K562 (cell line): ENCODE measurements at regions not wholly inside any gene's neighbourhood (a gene's known extent, or its start where the extent isn't known, plus 50 kb on each side); places are given as distances from the start of the nearest gene placed in this dataset.

Experiments used
- ATAC-seq: fragments of 200-7000 bp; cut with Tn5 transposase; 3 replicates; pipeline ENCODE4 v1.9.1; 2020; ENCODE audit warnings: moderate library complexity
- BruUV-seq: library from RNA; stranded (reverse); fragments of 400-500 nt; replicated peaks from 2 replicates; lab custom pipeline; 2021; lab: Mats Ljungman, UMichigan
- CTCF ChIA-PET: fragments of 300-600 bp; formaldehyde crosslinking; extraction: SDS; loops from one replicate; lab custom pipeline; 2021; ENCODE audit warnings: low intra/inter-chr PET ratio; lab: Yijun Ruan, JAX
- POLR2A ChIA-PET: fragments of 300-600, 350-650 bp; sonication (Branson Sonifier 250); formaldehyde crosslinking; extraction: SDS; loops from one replicate; lab custom pipeline; 2021; ENCODE audit warnings: antibody characterized with exemption, inconsistent platforms; lab: Yijun Ruan, JAX
- DNase-seq, 4 experiments: peaks; one replicate each; pipeline versions ENCODE4 v3.0.0 to v3.0.0-alpha.2; 2011 to 2018; ENCODE audit warnings: low spot score in 3 of 4, mixed read lengths in 3 of 4; ENCODE audit errors: extremely low read depth in 1 of 4
- FAIRE-seq: peaks from 2 replicates; lab custom pipeline; 2011; peaks lifted over from hg19 to GRCh38; lab: Jason Lieb, UNC
- H2AFZ ChIP-seq: 2 replicates; pipeline ENCODE4 v1.6.0; 2011; ENCODE audit warnings: low read depth, low read length, control low read depth, inconsistent platforms
- H3K27ac ChIP-seq: fragments of 200-600 bp; 3 replicates; pipeline ENCODE4 v1.8.0; 2011; ENCODE audit warnings: low read depth, mild to moderate bottlenecking, control low read depth, inconsistent platforms, low read length, moderate library complexity, mixed read lengths; ENCODE audit errors: extremely low read depth
- H3K27me3 ChIP-seq, 2 experiments: fragments of 300-600 bp in 1 of 2; 2 replicates in 1 of 2; 3 replicates in 1 of 2; pipeline versions ENCODE4 v1.6.0 to v1.8.0; 2011; ENCODE audit warnings: inconsistent platforms in 2 of 2, low read length in 2 of 2, mild to moderate bottlenecking in 1 of 2, mixed read lengths in 1 of 2, moderate library complexity in 1 of 2; ENCODE audit not compliant: control insufficient read depth in 2 of 2, insufficient read depth in 2 of 2
- H3K36me3 ChIP-seq: fragments of 300-600 bp; 3 replicates; pipeline ENCODE4 v1.8.0; 2011; ENCODE audit warnings: mild to moderate bottlenecking, low read length, inconsistent platforms; ENCODE audit not compliant: control insufficient read depth, insufficient read depth
- H3K4me1 ChIP-seq, 2 experiments: fragments of 200-600 bp in 1 of 2; replicated peaks in 1 of 2; 2 replicates in 1 of 2; 3 replicates in 1 of 2; pipeline versions ENCODE4 v1.5.1 to v1.8.0; 2011; ENCODE audit warnings: inconsistent platforms in 2 of 2, low read length in 2 of 2, mild to moderate bottlenecking in 1 of 2, mixed read lengths in 1 of 2, moderate library complexity in 1 of 2; ENCODE audit not compliant: control insufficient read depth in 2 of 2, insufficient read depth in 2 of 2
- H3K4me2 ChIP-seq: 2 replicates; pipeline ENCODE4 v1.6.1; 2011; ENCODE audit warnings: low read length, control low read depth, inconsistent platforms, mixed read lengths; ENCODE audit not compliant: insufficient read depth
- H3K4me3 ChIP-seq: fragments of 200-600 bp; sonication (generic), shearing (Covaris generic); 2 replicates; pipeline ENCODE4 v1.5.1; 2016; ENCODE audit warnings: control low read depth, inconsistent platforms
- H3K79me2 ChIP-seq: fragments of 200-600 bp; 3 replicates; pipeline ENCODE4 v1.8.0; 2011; ENCODE audit warnings: low read length, inconsistent platforms; ENCODE audit not compliant: control insufficient read depth, insufficient read depth
- H3K9ac ChIP-seq, 2 experiments: 2 replicates each; pipeline versions ENCODE4 v1.6.0 to v1.6.1; 2011; ENCODE audit warnings: low read depth in 2 of 2, low read length in 2 of 2, control low read depth in 1 of 2, inconsistent platforms in 1 of 2, mild to moderate bottlenecking in 1 of 2, mixed read lengths in 1 of 2; ENCODE audit not compliant: insufficient read depth in 1 of 2
- H3K9me1 ChIP-seq: one replicate; pipeline ENCODE4 v1.6.0; 2011; ENCODE audit warnings: inconsistent platforms, mild to moderate bottlenecking, low read length, moderate library complexity; ENCODE audit not compliant: control insufficient read depth, insufficient read depth
- H3K9me3 ChIP-seq: replicated peaks from 2 replicates; pipeline ENCODE4 v1.5.1; 2011; ENCODE audit warnings: low read depth, low read length, inconsistent platforms; ENCODE audit not compliant: control insufficient read depth, insufficient read depth
- H4K20me1 ChIP-seq: replicated peaks from 2 replicates; pipeline ENCODE4 v1.6.1; 2011; ENCODE audit warnings: low read length, inconsistent platforms, mixed read lengths; ENCODE audit not compliant: control insufficient read depth, insufficient read depth
- NFIC ChIP-seq: fragments of 450-650 bp; IDR thresholded peaks from 2 replicates; pipeline ENCODE4 v1.6.1; 2017; ENCODE audit warnings: mild to moderate bottlenecking, inconsistent platforms
- WGBS: fragments of 100-300 bp; shearing (Covaris generic); methylation state at CpG from one replicate; pipeline ENCODE4 v1.1.6; 2016; ENCODE audit warnings: low coverage, mixed read lengths; ENCODE audit not compliant: insufficient coverage; ENCODE audit errors: missing lambda C conversion rate; 5-methylcytosine and 5-hydroxymethylcytosine counted together
- in situ Hi-C: fragments of 300-500 bp; cut with MboI; formaldehyde crosslinking; loops from 4 replicates; pipeline ENCODE4 v1.15.0; 2018; ENCODE audit warnings: inconsistent platforms, mixed read lengths
- intact Hi-C: fragments of 100-400 bp; cut with micrococcal nuclease; formaldehyde crosslinking; loops from 2 replicates; pipeline ENCODE4 v1.14.2; 2022
- TF ChIP-seq, protein P1 (sequence below): sonication (generic); formaldehyde crosslinking; IDR thresholded peaks from 2 replicates; pipeline ENCODE4 v1.8.1; 2023; ENCODE audit warnings: mild to moderate bottlenecking, missing genetic modification reagents

DNA sequence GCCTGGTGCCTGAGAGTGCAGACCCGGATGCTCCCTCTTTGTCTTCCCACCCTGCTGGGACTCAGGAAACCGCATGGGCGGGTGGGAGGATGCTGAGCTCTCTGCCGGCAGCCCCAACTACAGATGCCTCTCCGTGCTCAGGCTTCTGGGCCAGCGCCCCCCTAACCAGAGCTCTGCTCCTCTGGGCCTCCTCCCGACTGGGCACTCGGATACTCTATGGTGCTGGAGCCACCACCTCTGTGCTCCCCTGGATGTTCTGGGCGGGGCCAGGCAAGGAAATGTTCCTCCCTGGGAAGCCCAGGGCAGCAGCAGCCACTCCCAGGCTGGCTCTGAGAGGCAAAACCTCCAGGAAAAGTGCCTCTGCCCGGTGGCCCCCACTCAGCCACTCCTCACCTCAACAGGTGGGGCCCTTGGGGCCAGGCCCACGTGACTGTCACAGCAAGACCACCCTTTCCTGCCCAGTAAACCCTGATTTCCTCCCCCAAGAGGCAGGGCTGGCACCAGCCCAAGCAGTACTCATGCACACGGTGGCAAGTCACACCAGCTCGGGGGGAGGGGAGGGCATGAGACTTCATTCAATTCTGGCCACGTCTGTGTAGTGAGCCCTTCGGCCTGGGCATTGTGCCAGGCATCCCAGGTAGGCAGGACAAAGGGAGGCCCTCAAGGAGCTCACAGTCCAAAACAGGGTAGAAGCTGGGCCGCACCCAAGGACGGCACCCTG lies 54.7 kb upstream of the TCF20 start:
- no peaks in the 10 kb centered on the region for H3K36me3 ChIP-seq
- H3K9me1 ChIP-seq = no peaks in the 10 kb centered on the region
- no peak overlapping the region for H2AFZ ChIP-seq
- ChIA-PET POLR2A (interaction anchor here (0.6 to 1.1 kb wide), 2 partner anchors 33 to 51 kb away, joined by 3 to 4 read pairs; no protein-coding TSS in a partner anchor), CTCF (no interaction called here)
- TF ChIP-seq NFIC = peak; percentile 28; the same call in 1 of the 2 replicates
- TF ChIP-seq, protein P1, sequence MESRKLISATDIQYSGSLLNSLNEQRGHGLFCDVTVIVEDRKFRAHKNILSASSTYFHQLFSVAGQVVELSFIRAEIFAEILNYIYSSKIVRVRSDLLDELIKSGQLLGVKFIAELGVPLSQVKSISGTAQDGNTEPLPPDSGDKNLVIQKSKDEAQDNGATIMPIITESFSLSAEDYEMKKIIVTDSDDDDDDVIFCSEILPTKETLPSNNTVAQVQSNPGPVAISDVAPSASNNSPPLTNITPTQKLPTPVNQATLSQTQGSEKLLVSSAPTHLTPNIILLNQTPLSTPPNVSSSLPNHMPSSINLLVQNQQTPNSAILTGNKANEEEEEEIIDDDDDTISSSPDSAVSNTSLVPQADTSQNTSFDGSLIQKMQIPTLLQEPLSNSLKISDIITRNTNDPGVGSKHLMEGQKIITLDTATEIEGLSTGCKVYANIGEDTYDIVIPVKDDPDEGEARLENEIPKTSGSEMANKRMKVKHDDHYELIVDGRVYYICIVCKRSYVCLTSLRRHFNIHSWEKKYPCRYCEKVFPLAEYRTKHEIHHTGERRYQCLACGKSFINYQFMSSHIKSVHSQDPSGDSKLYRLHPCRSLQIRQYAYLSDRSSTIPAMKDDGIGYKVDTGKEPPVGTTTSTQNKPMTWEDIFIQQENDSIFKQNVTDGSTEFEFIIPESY (CRISPR knock-in tag) = no peak
- FAIRE-seq (no peak), DNase-seq (no peak), ATAC-seq (no peak; the same call in 2 of the 3 replicates)
- H3K4me2 ChIP-seq = no peak overlapping the region
- WGBS = 2% methylated on average over 11 of the region's 17 CpGs
- H3K27me3 ChIP-seq = peaks cover 0 to 11% of the 10 kb centered on the region in 2 experiments; a peak in 2 of 5 replicates
- BruUV-seq = no TSS peak
- no peaks in the 10 kb centered on the region for H3K9me3 ChIP-seq
- no peak overlapping the region for H3K4me3 ChIP-seq
- peaks cover 0 to 20% of the 10 kb centered on the region in 2 experiments; a peak in 2 of 5 replicates for H3K4me1 ChIP-seq
- no peak overlapping the region for H3K27ac ChIP-seq
- H4K20me1 ChIP-seq = no peaks in the 10 kb centered on the region; the same call in 1 of the 2 replicates
- intact Hi-C loops = no loop called here
- no peaks in the 10 kb centered on the region for H3K79me2 ChIP-seq
- in situ Hi-C loops = no loop called here
- no peak overlapping the region for H3K9ac ChIP-seq
